HCT116 (cell line): ENCODE measurements at regions not wholly inside any gene's neighbourhood (a gene's known extent, or its start where the extent isn't known, plus 50 kb on each side); places are given as distances from the start of the nearest gene placed in this dataset.

ENCODE experiments used
- CEBPB ChIP-seq: IDR thresholded peaks from 2 replicates; pipeline ENCODE4 v1.6.1; 2012; ENCODE audit warnings: low read depth
- CTCF ChIP-seq, 3 experiments: fragments of 200-600 bp in 1 of 3; sonication (generic) in 1 of 3; IDR thresholded peaks in 2 of 3; conservative IDR thresholded peaks in 1 of 3; 2 replicates each; pipeline ENCODE4 v1.5.1; 2012 to 2017; ENCODE audit warnings: low read depth in 2 of 3, low read length in 2 of 3, antibody characterized with exemption in 1 of 3, borderline replicate concordance in 1 of 3, control low read depth in 1 of 3, mild to moderate bottlenecking in 1 of 3, mixed read lengths in 1 of 3, mixed run types in 1 of 3, moderate library complexity in 1 of 3; ENCODE audit not compliant: insufficient read depth in 1 of 3
- EZH2 ChIP-seq: fragments of 200-600 bp; sonication (generic); IDR thresholded peaks from 2 replicates; pipeline ENCODE4 v1.6.1; 2017; ENCODE audit warnings: antibody characterized with exemption, mixed run types
- EZH2phosphoT487 ChIP-seq: fragments of 200-600 bp; IDR thresholded peaks from 2 replicates; pipeline ENCODE4 v1.6.1; 2018; ENCODE audit warnings: antibody characterized with exemption, borderline replicate concordance
- JUND ChIP-seq: IDR thresholded peaks from 2 replicates; pipeline ENCODE4 v1.6.1; 2012
- POLR2A ChIP-seq: IDR thresholded peaks from 2 replicates; pipeline ENCODE4 v1.7.0; 2011; ENCODE audit warnings: borderline replicate concordance; ENCODE audit not compliant: insufficient read depth, insufficient read length; ENCODE audit errors: extremely low read depth
- POLR2AphosphoS5 ChIP-seq: IDR thresholded peaks from 2 replicates; pipeline ENCODE4 v1.6.1; 2011; ENCODE audit warnings: mild to moderate bottlenecking, low read depth, low read length, moderate library complexity
- SIN3A ChIP-seq: IDR thresholded peaks from 2 replicates; pipeline ENCODE4 v1.6.1; 2012; ENCODE audit warnings: low read depth
- ZNF274 ChIP-seq: fragments of 200-500 bp; sonication (Bioruptor generic); IDR thresholded peaks from 2 replicates; pipeline ENCODE4 v1.6.1; 2014; ENCODE audit warnings: mild to moderate bottlenecking, low read depth, low read length, inconsistent platforms

GRCh38 chr2:217199255-217199630 lies 339.4 kb upstream of the TNP1 start:
- TF ChIP-seq EZH2phosphoT487 = no peak
- TF ChIP-seq CTCF (IDR thresholded peaks at IDR 0.05 in 2 of 3, conservative IDR thresholded peaks at IDR 0.05 in 1 of 3; ENCODE audit: borderline replicate concordance in 1 of 3, insufficient read depth in 1 of 3, low read depth in 2 of 3, low read length in 2 of 3) = no peak
- no peak for TF ChIP-seq SIN3A
- TF ChIP-seq POLR2A = no peak
- no peak for TF ChIP-seq ZNF274
- TF ChIP-seq JUND = no peak
- TF ChIP-seq EZH2 = no peak
- TF ChIP-seq CEBPB = no peak
- no peak for TF ChIP-seq POLR2AphosphoS5
